H1 (cell line): ENCODE measurements at regions not wholly inside any gene's neighbourhood (a gene's known extent, or its start where the extent isn't known, plus 50 kb on each side); places are given as distances from the start of the nearest gene placed in this dataset.

Experiments
- BRCA1 ChIP-seq: IDR thresholded peaks from 2 replicates; pipeline ENCODE4 v1.6.1; 2012; ENCODE audit warnings: low read depth, low read length, improper control_type of control experiment
- CTCF ChIP-seq, 3 experiments: IDR thresholded peaks; 1 replicate in 2 of 3; 2 replicates in 1 of 3; pipeline versions ENCODE4 v1.5.1 to v1.6.1; 2011; ENCODE audit warnings: low read length in 3 of 3, mild to moderate bottlenecking in 3 of 3, inconsistent platforms in 2 of 3, low read depth in 1 of 3, moderate library complexity in 1 of 3; ENCODE audit not compliant: insufficient read depth in 1 of 3; ENCODE audit errors: control extremely low read depth in 1 of 3
- MAX ChIP-seq: IDR thresholded peaks from 2 replicates; pipeline ENCODE4 v1.6.1; 2012; ENCODE audit warnings: inconsistent platforms
- POLR2A ChIP-seq, 2 experiments: IDR thresholded peaks; 1 replicate in 1 of 2; 2 replicates in 1 of 2; pipeline ENCODE4 v1.6.1; 2011; ENCODE audit warnings: low read depth in 2 of 2, low read length in 2 of 2, mild to moderate bottlenecking in 2 of 2; ENCODE audit errors: control extremely low read depth in 1 of 2
- POLR2AphosphoS5 ChIP-seq: IDR thresholded peaks from 2 replicates; pipeline ENCODE4 v1.6.1; 2011; ENCODE audit warnings: low read depth, low read length
- ZNF274 ChIP-seq: IDR thresholded peaks from 2 replicates; pipeline ENCODE4 v1.7.0; 2012; ENCODE audit warnings: low read length, borderline replicate concordance; ENCODE audit errors: extremely low read depth

- TF ChIP-seq ZNF274 (no peak), BRCA1 (no peak), POLR2A (IDR thresholded peaks at IDR 0.05; ENCODE audit: control extremely low read depth in 1 of 2, low read depth in 2 of 2, low read length in 2 of 2) (no peak), POLR2AphosphoS5 (no peak), CTCF (IDR thresholded peaks at IDR 0.05; ENCODE audit: control extremely low read depth in 1 of 3, insufficient read depth in 1 of 3, low read depth in 1 of 3, low read length in 3 of 3) (no peak), MAX (no peak)
Observed at GRCh38 chr1:11384170-11384554, 94.8 kb upstream of the DISP3 start.
